GM19395 (cell line): ENCODE measurements at regions not wholly inside any gene's neighbourhood (a gene's known extent, or its start where the extent isn't known, plus 50 kb on each side); places are given as distances from the start of the nearest gene placed in this dataset.

Experiments used
- ATAC-seq: cut with Tn5 transposase; IDR thresholded peaks from one replicate; pipeline ENCODE4 v1.9.1; 2021; ENCODE audit warnings: mild to moderate bottlenecking, moderate library complexity; ENCODE audit not compliant: unreplicated experiment

DNA sequence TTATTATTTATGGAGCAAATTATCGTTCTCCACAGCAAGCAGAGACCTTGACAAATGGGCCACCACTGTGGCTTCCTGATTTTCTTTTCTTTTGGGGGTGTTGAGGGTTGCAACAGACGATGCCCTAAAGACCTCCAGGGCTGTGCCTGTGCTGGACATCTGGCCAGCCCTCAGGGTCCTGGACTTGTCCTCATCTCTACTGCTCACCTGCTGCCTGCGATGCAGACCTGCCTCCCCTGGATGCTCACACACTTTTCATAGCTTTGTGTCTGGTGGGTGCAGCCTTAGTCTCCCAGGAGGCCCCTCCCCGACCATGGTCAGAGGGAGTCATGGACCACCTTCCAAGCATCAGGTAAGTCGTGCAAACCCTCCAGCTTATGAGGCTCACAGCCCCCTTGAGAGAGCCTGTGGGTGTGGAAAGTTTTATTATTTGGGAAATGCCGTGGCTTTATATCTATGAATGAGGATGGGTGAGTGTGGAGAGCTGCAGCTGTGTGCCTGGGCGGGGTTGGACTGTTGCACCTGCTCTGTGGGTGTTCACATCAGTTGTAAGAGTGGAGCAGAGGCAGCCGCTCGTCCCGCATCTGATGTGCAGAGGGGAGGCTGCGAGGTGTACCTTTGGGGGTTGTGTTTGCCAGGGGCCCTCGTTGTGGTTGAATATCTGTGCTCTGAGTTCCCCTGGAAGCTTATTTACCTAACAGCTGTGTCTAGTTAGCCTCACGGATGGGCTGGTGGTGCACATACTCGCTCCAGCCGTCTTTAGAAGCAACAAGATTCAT, 126.3 kb upstream of the IRX4 start:
- no peak for ATAC-seq

DNA sequence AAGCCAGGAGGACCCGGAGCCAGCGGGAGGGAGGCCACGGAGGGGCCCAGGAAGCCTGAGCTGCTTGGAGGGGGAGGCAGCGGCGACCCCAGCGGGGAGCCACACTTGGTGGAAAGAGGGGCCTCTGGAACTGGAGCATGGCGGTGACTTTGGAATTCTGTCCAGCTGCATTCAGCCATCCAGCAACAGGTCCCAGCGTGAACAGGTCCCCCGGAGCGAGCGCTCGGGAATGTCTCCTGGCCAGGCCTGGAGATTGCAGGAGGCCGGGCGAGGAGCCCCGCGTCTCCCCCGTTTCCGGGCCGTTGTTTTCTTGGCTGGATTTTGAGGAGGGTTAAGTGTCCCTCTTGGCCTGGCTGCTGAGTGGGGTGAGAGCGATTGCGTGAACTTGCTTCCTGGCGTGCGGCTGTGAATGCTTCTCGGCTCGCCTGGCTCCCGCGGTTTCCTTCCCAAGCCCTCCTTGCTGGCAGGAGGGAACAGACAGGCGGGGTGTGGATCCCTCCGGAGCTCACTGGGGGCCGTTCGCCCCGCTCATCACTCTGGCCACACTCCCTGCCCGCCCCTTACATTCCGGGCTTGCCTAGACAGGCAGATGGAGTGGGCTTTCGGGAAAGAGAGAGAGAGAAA, 125.3 kb upstream of the IRX4 start:
- no peak for ATAC-seq

DNA sequence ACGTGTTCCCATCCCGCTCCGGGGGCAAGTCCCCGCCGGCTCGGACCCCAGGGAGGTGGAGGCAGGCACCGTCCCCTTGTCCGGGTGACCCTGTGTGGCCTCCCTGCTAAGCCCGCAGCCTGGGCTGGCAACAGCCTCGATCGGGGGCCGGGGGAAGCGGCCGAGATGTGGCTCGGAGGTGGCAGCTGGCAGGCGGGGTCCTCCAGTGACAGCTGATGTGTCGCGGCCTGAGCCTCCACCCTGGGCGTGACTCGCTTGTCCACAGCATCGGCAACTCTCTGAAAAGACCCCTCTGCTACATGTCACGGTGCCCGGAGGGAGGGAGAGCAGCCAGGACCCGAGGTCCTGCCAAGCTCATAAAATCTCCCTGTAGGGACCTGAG, 124.8 kb upstream of the IRX4 start:
- ATAC-seq, result no peak

DNA sequence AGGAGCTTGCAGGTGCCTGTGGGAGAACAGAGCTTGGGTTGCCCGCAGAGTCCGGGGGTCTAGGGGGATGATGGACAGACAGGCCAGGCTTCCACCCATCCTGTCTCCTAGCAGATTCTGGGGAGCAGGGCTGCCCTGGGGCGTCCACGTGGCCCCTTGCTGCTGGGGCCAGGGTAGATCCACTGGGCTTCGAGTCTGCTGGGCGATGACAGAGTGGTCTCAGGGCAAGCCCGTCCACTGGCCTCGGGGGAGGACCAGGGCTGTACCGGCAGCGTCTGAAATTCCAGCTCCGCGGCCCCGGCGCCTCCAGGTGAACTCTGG, 124.2 kb upstream of the IRX4 start:
- no peak for ATAC-seq

DNA sequence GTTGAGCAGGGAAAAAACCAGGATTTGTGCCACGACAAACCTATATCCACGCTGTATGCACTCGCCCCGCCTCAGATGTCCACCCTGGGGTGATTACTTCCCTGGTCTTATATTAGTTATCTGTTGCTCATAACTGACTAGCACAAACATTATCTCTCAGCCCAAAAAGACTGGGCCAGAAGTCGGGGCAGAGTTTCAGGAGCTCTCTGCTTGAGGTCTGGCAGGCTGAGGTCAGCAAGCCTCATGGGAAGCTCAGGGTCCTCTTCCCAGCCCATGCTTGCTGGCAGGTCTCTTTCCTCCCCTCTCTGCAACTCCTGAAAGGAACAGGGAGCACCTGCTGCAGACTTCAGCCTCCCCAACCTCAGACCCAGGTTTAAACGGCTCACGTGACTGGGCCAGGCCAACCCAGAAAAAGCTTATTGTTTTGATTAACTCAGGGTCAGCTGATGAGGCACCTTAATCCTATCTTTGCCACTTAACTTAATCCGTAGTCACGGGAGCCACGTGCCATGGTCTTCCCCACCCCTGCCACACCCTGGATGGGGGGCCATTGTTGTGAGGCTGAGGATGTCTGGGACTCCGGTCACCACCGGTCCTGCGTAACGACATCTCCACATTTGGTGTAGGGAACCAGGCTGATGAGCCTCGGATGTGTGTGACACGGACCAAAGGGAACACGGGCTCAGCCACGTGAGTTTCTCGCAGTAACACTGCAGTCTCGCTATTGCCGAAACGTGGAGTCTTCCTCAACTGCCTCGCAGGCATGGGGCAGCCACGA, 123.7 kb upstream of the IRX4 start:
- ATAC-seq, result no peak

DNA sequence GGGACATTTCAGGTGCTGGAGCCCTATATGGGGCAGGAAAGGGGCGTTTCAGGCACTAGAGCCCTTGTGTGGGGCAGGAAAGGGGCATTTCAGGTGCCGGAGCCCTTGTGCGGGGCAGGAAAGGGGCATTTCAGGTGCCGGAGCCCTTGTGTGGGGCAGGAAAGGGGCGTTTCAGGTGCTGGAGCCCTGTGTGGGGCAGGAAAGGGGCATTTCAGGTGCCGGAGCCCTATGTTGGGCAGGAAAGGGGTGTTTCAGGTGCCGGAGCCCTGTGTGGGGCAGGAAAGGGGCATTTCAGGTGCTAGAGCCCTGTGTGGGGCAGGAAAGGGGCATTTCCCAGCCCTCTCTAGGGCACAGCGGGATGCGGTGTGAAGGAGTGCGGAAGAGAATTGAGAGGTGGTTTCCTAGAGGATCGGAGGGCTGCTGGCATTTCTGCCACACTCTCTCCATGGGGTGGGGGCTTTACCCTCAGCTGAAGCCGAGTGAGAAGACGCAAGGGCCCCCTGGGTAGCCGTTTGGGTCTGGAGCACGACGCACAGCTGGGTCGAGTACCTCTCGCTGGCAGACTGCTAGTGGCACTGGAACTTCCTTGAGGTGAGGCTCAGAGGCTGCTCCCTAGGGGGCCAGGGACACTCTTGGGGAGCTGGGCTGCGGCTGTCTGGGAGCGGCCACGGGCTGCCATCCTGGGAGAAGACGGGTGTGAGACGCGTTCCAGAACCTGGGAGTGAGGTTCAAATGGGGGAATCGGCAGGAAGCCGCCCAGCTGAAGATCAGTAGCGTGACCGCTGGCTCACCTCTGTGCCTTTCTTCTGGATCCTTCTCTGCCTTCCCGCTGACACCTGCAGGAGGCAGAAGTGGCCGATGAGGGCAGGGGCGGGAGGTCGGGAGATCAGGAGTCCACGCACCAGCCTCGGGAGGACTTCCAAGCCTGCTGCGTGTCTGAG, 122.6 kb upstream of the IRX4 start:
- ATAC-seq, result no peak

DNA sequence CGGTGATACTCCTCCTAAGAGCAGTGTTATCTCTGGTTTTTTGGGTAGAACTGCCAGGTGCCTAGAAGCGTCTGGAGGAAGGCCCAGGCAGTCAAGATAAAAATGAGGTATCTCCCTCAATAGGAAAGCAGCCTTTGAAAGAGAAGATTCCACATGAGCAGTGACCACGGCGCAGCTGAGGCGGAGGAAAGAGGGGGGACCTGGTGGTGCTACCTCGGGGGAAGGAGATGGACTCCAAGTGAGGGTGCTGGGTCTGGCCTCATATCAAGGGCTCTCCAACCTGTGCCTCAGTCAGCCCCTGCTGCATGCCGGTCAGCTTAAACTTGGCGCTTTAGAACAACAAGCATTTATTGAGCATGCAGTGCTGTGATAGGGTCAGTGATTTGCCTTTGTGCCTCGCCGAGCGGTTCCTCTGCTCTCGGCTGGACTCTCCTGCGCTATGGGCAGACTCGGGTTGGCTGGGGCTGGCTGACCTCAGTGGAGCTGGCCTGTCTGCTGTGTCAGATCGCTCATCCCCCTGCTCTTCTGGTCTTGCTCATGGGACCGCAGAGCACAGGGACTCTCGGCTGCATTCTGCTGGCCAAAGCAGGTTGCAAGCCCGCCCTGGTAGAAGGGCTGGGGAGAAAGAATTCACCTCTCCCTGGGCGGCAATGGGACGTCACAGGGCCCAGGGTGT, 121.1 kb upstream of the IRX4 start:
- ATAC-seq, result no peak

DNA sequence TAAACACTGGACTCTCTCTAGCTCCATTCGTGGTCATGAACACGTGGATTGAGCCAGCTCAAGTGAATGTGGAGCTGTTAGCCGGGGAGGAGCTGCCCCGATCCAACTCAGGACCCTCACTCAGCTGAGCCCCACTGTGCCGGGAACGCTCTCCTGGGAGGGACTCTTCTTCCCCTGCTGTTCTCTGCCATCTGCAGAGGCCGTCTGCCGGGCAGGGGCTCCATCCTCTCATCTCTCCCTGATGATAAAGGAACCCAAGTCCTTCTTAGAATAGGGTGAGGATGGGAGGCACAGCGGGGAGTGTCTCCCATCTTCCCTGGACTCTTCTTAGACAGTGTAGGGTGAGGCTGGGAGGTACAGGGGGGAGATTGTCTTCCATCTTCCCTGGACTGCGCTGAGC, 120.5 kb upstream of the IRX4 start:
- no peak for ATAC-seq

DNA sequence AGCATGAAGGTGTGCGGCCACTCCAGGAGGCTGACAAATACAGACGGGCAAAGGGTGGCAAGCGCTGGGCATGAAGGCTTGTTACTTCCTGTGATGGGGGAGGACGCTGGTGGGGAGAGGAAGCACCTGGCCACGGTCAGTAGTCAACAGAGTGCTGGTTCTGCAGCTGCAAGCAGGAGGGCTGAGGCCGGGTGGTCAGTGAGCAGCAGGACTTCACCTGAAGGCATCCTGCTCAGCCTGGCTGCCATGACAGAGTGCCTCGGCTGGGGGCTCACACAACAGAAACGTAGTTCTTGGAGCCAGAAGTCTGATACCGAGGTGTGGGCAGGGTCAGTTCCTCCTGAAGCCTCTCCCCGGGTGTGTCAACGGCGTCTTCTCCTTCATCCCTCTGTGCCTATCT, 118.6 kb upstream of the IRX4 start:
- ATAC-seq, result no peak

DNA sequence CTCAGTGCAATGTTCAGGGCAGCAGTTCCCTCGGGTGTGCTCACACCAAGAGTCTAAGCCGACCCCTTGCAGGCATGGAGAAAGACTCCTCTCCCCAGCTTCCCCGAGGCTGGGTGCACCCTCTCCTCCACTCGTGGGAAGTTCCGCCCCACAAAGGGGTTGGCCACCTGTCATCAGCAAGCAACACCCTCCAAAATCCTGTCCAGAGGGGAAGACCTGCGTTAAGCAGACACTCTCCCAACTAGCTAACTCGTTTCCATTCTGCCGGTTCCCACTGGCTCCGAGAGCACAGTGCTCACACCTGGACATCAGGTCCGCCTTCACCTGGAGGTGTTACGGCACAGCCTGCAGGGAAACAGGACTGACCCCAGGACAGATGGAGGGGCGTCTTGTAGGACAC, 117.9 kb upstream of the IRX4 start:
- no peak for ATAC-seq

DNA sequence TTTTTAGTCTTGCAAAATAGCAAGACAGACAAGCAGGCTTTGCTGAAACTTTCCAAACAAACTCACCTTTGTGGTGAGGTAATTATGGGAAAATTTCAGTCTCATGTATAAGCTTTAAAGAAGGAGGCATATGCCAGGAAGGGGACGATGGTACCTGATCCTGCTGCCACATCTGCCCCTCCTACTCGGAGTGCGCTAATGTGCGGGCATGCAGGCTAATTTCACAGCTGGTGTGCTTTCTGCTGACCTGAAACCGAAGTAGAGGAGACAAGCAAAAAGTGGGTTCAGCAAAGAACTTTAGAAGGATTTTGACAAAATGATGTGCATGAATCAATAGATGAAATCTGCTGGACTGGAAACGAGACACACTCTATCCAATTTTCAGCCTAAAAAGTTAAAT, 117.1 kb upstream of the IRX4 start:
- no peak for ATAC-seq

DNA sequence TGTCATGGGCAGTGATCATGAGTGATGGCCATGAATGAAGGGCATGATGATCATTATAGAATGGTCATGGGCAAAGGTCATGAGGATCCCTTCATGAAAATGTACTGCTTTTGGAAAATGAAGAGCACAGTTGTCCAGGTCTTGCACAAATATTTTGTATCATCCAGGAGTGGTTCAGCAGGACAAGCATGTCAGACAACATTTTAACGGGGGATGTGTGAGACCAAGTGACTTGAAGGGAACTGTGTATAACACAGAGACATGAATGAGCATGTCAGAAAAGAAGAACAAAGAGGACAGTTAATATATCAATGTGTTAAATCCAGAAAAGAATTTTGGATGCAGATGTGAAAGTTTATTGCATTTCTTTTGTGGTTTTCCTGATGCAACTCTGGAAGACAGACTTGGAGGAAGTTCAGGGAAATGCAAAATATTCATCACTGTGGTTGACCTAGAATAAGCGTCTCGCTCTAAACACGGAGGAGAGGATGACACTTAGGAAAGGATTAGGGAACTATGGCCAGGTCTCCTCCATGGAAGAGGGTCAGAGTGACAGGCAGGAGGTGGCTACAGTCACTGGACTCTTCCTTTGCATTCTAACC, 116.1 kb upstream of the IRX4 start:
- ATAC-seq, result no peak

DNA sequence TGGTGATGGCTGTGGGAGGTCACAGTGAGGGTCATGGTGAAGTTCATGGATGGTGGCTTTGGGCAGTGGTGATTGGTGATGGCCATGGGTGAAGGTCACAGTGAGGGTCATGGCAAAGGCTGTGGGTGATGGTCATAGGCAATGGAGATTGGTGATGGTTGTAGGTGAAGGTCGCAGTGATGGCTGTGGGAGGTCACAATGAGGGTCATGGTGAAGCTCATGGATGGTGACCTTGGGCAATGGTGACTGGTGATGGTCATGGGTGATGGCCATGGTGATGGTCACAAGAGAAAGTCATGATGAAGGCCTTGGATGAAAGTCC, 115.6 kb upstream of the IRX4 start:
- ATAC-seq, result no peak

DNA sequence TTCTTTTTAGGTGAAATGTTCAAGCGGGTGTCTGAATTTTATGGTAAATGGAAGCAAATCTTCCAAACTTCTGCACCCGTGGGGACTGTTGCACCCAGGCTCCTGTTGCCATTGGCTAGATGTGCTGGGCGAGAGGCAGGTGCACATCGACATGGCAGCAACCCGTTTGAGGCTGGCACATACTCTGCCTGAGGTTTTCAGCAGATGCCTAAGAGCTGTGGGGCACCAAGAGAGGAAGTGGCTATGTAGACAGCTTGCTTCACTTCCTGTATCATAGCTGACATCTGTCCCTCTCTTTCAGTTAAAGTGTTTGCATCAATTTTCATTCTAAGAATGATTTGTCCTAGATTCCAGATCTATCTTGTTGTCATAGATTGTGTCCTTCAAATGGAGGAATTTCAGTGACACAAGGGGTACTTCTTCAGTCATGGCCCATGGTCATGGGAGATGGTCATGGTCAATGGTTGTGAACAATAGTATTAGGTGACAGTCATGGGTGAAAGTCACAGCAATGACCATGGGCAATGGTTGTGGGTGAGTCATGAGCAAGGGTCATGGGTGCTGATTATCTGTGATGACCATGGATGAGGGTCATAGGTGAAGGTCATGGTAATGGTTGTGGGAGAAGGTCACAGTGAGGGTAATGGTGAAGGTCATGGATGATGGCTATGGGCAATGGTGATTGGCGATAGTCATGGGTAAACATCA, 115.1 kb upstream of the IRX4 start:
- ATAC-seq, result no peak

DNA sequence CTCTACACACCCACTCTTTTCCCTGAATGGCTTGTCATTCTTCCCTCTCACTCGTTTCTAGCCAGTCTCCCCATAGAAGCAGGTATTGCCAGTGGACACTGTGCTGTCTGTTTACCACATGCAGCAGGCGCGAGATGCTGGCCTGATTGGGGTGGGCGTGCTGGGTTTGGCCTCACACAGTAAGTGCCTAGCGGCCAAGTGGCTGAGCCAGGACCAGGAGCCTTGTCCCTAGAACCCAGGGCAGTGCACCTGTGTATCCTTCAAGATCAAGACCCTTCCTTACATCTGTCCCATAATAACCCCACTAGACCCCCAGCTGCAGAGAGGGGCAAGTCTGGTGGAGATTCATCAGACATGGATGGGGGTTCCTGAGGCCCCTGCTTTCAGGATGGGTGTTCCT, 112.8 kb upstream of the IRX4 start:
- ATAC-seq, result no peak

DNA sequence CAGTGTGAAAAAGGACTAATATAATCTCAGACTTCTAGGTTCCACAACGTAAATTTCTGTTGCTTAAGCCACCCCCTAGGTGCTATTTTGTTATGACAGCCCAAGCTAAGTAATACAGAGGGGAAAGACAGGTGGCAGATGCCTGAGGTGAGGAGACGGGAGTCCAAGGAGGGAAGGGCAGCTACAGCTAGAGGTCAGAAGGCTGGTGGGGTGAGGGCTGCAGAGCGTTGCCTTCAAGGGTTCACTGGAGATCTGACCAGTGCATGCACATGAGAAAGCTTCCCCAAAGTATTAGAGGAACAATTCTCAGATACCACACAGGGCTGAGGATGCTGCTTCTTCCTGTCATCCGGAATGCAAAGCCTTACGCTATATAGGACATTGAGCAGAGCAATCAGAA, 104.7 kb upstream of the IRX4 start:
- ATAC-seq, result no peak

DNA sequence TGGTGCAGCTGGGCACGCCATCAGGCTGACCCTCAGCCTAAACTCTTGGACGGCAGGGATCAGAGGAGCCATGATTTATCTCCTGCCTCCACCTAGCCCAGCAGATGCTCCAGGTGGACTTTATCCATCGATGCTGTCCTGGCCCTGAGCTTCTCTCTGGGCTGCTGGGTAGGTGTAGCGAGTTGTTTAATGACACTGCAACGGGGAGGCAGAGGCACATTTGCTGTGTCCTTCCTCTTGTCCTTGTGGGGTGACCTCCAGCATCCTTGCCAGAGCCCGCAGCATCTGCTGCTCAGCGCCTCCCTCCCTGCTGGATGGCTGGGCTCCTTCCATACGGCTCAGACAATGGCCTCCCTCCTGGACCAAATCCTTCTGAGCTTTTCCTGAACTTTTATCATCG, 103.1 kb upstream of the IRX4 start:
- ATAC-seq, result no peak

DNA sequence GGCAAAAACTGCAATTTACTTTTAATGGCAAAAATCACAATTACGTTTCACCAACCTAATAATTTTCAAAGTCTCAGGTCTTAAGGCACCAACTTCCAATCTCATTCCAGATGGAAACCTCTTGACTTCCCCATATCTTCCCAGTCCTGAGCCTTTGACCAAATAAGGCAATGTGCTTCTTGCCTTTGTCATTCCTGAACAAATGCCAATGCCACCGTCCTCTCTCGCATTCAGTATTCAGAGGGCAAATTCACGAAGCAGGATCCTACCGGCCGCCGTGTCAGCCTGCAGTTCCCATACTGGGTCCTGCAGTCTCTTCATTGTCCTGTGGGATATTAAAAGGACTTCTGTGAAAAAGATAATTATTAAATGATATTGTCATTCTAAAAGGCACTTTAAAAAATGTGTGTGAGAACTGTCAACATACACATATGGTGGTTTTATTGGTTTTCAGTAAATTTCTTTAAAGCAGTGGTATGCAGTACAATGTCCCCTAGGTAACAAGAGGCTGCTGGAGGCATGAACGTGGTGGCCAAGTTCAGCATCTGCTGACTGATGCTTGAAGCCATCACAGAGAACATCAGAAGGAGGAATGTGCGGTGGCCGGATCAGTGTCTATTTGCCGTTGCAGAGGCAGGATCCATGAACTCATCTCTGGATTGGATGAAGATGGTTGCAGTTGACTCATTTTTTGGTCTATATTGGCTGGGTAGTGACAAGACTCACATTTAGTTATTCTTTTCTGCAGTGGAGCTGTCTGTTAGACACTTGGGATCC, 101.4 kb upstream of the IRX4 start:
- ATAC-seq, result no peak

DNA sequence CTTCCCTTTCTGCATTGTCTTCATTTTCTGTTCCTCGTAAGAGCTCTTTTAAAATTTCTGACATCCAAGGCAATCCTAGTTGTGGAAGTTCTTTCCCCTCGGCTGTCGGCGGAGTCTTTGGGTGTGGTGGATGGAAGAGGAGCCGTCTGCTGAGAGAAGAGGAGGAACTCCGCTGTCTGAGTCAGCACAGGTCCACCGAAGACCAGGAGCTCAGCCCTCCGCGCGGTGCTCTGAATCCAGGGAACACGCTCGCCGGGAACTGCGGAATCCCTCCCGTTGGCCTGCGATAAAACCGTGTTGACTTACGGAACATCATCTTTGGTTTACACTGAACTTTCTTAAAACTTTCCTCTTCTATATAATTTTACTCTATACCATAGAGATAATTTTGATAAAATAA, 100.7 kb upstream of the IRX4 start:
- ATAC-seq, result no peak
